ENCODE measurements at regions not wholly inside any gene's neighbourhood (a gene's known extent, or its start where the extent isn't known, plus 50 kb on each side); places are given as distances from the start of the nearest gene placed in this dataset.

- Histone ChIP-seq H3K36me3 (ENCODE audit: control insufficient read depth, insufficient read depth, low read length) (no peaks in the 10 kb centered on the region), H3K27me3 (ENCODE audit: control insufficient read depth, insufficient read depth, low read length) (no peaks in the 10 kb centered on the region), H3K4me3 (ENCODE audit: low read depth, low read length) (no peak overlapping the region)
- no peak for TF ChIP-seq CTCF (IDR thresholded peaks at IDR 0.05; ENCODE audit: insufficient read depth, low read length, poor library complexity, severe bottlenecking)
- no peak for DNase-seq (ENCODE audit: low read depth)
Measured at GRCh38 chr9:84393266-84393950, 52.9 kb upstream of the SLC28A3 start.

GRCh38 chr9:84394036-84394435, 53.5 kb upstream of the SLC28A3 start:
- DNase-seq (ENCODE audit: low read depth): no peak
- Histone ChIP-seq H3K36me3 (ENCODE audit: control insufficient read depth, insufficient read depth, low read length) (no peaks in the 10 kb centered on the region), H3K4me3 (ENCODE audit: low read depth, low read length) (no peak overlapping the region), H3K27me3 (ENCODE audit: control insufficient read depth, insufficient read depth, low read length) (no peaks in the 10 kb centered on the region)
- no peak for TF ChIP-seq CTCF (IDR thresholded peaks at IDR 0.05; ENCODE audit: insufficient read depth, low read length, poor library complexity, severe bottlenecking)

GRCh38 chr9:84397151-84397728, 56.7 kb upstream of the SLC28A3 start:
- no peaks in the 10 kb centered on the region for H3K36me3 ChIP-seq (ENCODE audit: control insufficient read depth, insufficient read depth, low read length)
- peak; percentile 12 for DNase-seq (ENCODE audit: low read depth)
- H3K4me3 ChIP-seq (ENCODE audit: low read depth, low read length): no peak overlapping the region
- TF ChIP-seq CTCF (IDR thresholded peaks at IDR 0.05; ENCODE audit: insufficient read depth, low read length, poor library complexity, severe bottlenecking): peak; percentile 80
- H3K27me3 ChIP-seq (ENCODE audit: control insufficient read depth, insufficient read depth, low read length): no peaks in the 10 kb centered on the region

- H3K4me3 ChIP-seq (ENCODE audit: low read depth, low read length): no peak overlapping the region
- no peak for TF ChIP-seq CTCF (IDR thresholded peaks at IDR 0.05; ENCODE audit: insufficient read depth, low read length, poor library complexity, severe bottlenecking)
- no peaks in the 10 kb centered on the region for H3K27me3 ChIP-seq (ENCODE audit: control insufficient read depth, insufficient read depth, low read length)
- H3K36me3 ChIP-seq (ENCODE audit: control insufficient read depth, insufficient read depth, low read length): no peaks in the 10 kb centered on the region
- DNase-seq (ENCODE audit: low read depth): no peak
Measured at GRCh38 chr9:84397822-84398221, 57.3 kb upstream of the SLC28A3 start.

- Histone ChIP-seq H3K27me3 (ENCODE audit: control insufficient read depth, insufficient read depth, low read length) (peaks cover 2% of the 10 kb centered on the region), H3K4me3 (ENCODE audit: low read depth, low read length) (no peak overlapping the region), H3K36me3 (ENCODE audit: control insufficient read depth, insufficient read depth, low read length) (no peaks in the 10 kb centered on the region)
- TF ChIP-seq CTCF (IDR thresholded peaks at IDR 0.05; ENCODE audit: insufficient read depth, low read length, poor library complexity, severe bottlenecking): no peak
- DNase-seq (ENCODE audit: low read depth): no peak
Measured at GRCh38 chr9:84402517-84402916, 62.0 kb upstream of the SLC28A3 start.

GRCh38 chr9:84403288-84403687, 62.7 kb upstream of the SLC28A3 start:
- H3K36me3 ChIP-seq (ENCODE audit: control insufficient read depth, insufficient read depth, low read length): no peaks in the 10 kb centered on the region
- peaks cover 2% of the 10 kb centered on the region for H3K27me3 ChIP-seq (ENCODE audit: control insufficient read depth, insufficient read depth, low read length)
- no peak for TF ChIP-seq CTCF (IDR thresholded peaks at IDR 0.05; ENCODE audit: insufficient read depth, low read length, poor library complexity, severe bottlenecking)
- no peak overlapping the region for H3K4me3 ChIP-seq (ENCODE audit: low read depth, low read length)
- DNase-seq (ENCODE audit: low read depth): no peak

All from kidney epithelial cell (primary cell).